ENCODE measurements at regions not wholly inside any gene's neighbourhood (a gene's known extent, or its start where the extent isn't known, plus 50 kb on each side); places are given as distances from the start of the nearest gene placed in this dataset.

DNA sequence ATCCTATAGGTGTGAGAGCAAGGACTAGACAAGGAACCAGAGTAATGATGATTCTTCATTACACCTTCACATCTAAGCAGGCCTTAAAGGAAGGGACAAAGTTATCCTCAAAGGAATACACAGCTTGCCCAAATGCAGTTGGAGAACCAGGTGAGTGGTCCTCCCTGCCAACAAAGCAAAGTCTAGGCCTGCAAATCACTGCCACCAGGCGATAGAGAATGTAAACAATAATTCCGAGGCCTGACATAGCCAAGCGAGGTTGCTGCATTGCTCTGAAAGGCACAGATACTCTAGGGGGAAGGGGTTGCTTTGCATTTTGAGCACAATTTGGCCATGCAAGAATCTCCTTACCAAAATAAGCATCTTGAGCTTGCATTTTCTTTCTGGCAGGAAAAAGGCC is 178.2 kb upstream of the FAT1 start:
- no peak for TF ChIP-seq ARNT (IDR thresholded peaks at IDR 0.05)
- no peak for TF ChIP-seq TARDBP (IDR thresholded peaks at IDR 0.05)
- no peak for TF ChIP-seq SP1 (IDR thresholded peaks at IDR 0.05)
- no peak for TF ChIP-seq FOXK2 (IDR thresholded peaks at IDR 0.05)
- TF ChIP-seq ELF4 (IDR thresholded peaks at IDR 0.05): no peak
- TF ChIP-seq L3MBTL2 (conservative IDR thresholded peaks at IDR 0.05): no peak
- TF ChIP-seq LEF1 (IDR thresholded peaks at IDR 0.05; ENCODE audit: borderline replicate concordance): no peak
- TF ChIP-seq BHLHE40 (IDR thresholded peaks at IDR 0.05; ENCODE audit: borderline replicate concordance): no peak
- no peak for TF ChIP-seq CTBP1 (IDR thresholded peaks at IDR 0.05; ENCODE audit: borderline replicate concordance)
- no peak for TF ChIP-seq ZNF384 (IDR thresholded peaks at IDR 0.05)
- TF ChIP-seq FOXA1 (IDR thresholded peaks at IDR 0.05): no peak
- no peak for TF ChIP-seq FOXM1 (IDR thresholded peaks at IDR 0.05; ENCODE audit: borderline replicate concordance)
